Activated CD4-positive, alpha-beta T cell treated with anti-CD3 and anti-CD28 coated beads for 36 hours (primary cell): ENCODE measurements at regions not wholly inside any gene's neighbourhood (a gene's known extent, or its start where the extent isn't known, plus 50 kb on each side); places are given as distances from the start of the nearest gene placed in this dataset.

Experiments used
- ATAC-seq: fragments of 200-7000 bp; cut with Tn5 transposase; one replicate; pipeline ENCODE4 v1.10.0; 2021; ENCODE audit warnings: mild to moderate bottlenecking, moderate library complexity
- CTCF ChIA-PET: fragments of 350-600 bp; sonication (Branson Sonifier 250); formaldehyde crosslinking; loops from one replicate; lab custom pipeline; 2021; ENCODE audit warnings: antibody characterized with exemption; lab: Charles Lee
- POLR2A ChIA-PET: fragments of 350-600 bp; sonication (Branson Sonifier 250); formaldehyde crosslinking; loops from one replicate; lab custom pipeline; 2021; ENCODE audit warnings: antibody characterized with exemption, inconsistent platforms; lab: Charles Lee
- DNase-seq: peaks from one replicate; pipeline ENCODE4 v3.0.0-alpha.2; 2020
- H3K27ac Mint-ChIP-seq: one replicate; pipeline ENCODE4 v1.8.0; 2021; ENCODE audit warnings: mixed read lengths
- H3K27me3 Mint-ChIP-seq: one replicate; pipeline ENCODE4 v1.8.0; 2021; ENCODE audit warnings: mixed read lengths
- H3K36me3 Mint-ChIP-seq: one replicate; pipeline ENCODE4 v1.8.0; 2021; ENCODE audit warnings: low read depth, mixed read lengths
- H3K4me1 Mint-ChIP-seq: one replicate; pipeline ENCODE4 v1.8.0; 2021; ENCODE audit warnings: mixed read lengths
- H3K4me3 Mint-ChIP-seq: one replicate; pipeline ENCODE4 v1.8.0; 2021; ENCODE audit warnings: mild to moderate bottlenecking, moderate library complexity, mixed read lengths
- H3K9me3 Mint-ChIP-seq: one replicate; pipeline ENCODE4 v1.8.0; 2021; ENCODE audit warnings: low read depth, mixed read lengths
- intact Hi-C, 2 experiments: fragments of 100-400 bp; cut with DNase I in 1 of 2; cut with micrococcal nuclease in 1 of 2; formaldehyde crosslinking; loops; one replicate each; pipeline versions ENCODE4 v1.14.2 to v1.15.1; 2022 to 2024; cut with DNase I, micrococcal nuclease

GRCh38 chr5:17440766-17441165 is 57.3 kb upstream of the TAF11L2 start:
- H3K9me3 Mint-ChIP-seq = peaks cover 12% of the 10 kb centered on the region
- no peak for ATAC-seq
- no peaks in the 10 kb centered on the region for H3K36me3 Mint-ChIP-seq
- intact Hi-C loops = no loop called here
- H3K4me3 Mint-ChIP-seq = no peak overlapping the region
- DNase-seq = no peak
- CTCF ChIA-PET = no interaction called here
- no peaks in the 10 kb centered on the region for H3K27me3 Mint-ChIP-seq
- POLR2A ChIA-PET = no interaction called here
- no peak overlapping the region for H3K27ac Mint-ChIP-seq
- H3K4me1 Mint-ChIP-seq = peaks cover 3% of the 10 kb centered on the region

GRCh38 chr5:17441351-17441750 is 56.7 kb upstream of the TAF11L2 start:
- CTCF ChIA-PET = no interaction called here
- no peak overlapping the region for H3K4me3 Mint-ChIP-seq
- peaks cover 3% of the 10 kb centered on the region for H3K4me1 Mint-ChIP-seq

GRCh38 chr5:17443333-17444130 is 54.5 kb upstream of the TAF11L2 start:
- H3K4me1 Mint-ChIP-seq = no peaks in the 10 kb centered on the region

More at GRCh38 chr5:17441351-17441750, 56.7 kb upstream of the TAF11L2 start:
- POLR2A ChIA-PET = no interaction called here
- Mint-ChIP-seq H3K27ac (no peak overlapping the region), H3K27me3 (no peaks in the 10 kb centered on the region), H3K9me3 (peaks cover 12% of the 10 kb centered on the region), H3K36me3 (no peaks in the 10 kb centered on the region)
- DNase-seq = no peak
- ATAC-seq = no peak
- intact Hi-C loops = no loop called here

DNA sequence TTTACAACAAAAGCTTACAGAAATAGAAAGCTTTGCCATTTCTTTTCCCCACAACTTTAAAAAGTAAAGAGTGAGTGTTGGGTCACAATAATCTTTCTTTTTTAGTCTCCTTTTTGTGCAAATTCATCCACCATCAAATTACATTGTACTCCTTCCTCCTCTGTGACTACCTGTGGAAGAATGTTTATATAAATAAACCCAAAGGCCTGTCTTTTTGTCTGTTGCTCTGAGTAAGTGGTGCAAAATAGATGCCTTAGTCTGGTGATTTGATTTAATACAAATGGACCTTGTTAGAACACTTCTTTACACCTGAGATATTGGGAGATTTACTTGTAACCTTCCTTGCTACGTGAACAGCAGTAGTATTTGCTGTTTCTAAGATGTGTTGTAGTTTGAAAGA is 53.5 kb upstream of the TAF11L2 start:
- Mint-ChIP-seq H3K27ac (no peak overlapping the region), H3K4me1 (no peaks in the 10 kb centered on the region), H3K36me3 (no peaks in the 10 kb centered on the region), H3K4me3 (no peak overlapping the region), H3K27me3 (no peaks in the 10 kb centered on the region), H3K9me3 (peaks cover 16% of the 10 kb centered on the region)
- POLR2A ChIA-PET = no interaction called here
- ATAC-seq = no peak
- intact Hi-C loops = no loop called here
- no peak for DNase-seq
- CTCF ChIA-PET = no interaction called here

More at GRCh38 chr5:17443333-17444130, 54.5 kb upstream of the TAF11L2 start:
- no peaks in the 10 kb centered on the region for H3K27me3 Mint-ChIP-seq
- intact Hi-C loops = no loop called here
- ChIA-PET POLR2A (no interaction called here), CTCF (no interaction called here)
- H3K9me3 Mint-ChIP-seq = peaks cover 10% of the 10 kb centered on the region
- DNase-seq (no peak), ATAC-seq (no peak)
- H3K27ac Mint-ChIP-seq = no peak overlapping the region
- H3K4me3 Mint-ChIP-seq = no peak overlapping the region
- no peaks in the 10 kb centered on the region for H3K36me3 Mint-ChIP-seq

- H3K36me3 Mint-ChIP-seq = no peaks in the 10 kb centered on the region
- DNase-seq (no peak), ATAC-seq (no peak)
- intact Hi-C loops = no loop called here
- no peak overlapping the region for H3K27ac Mint-ChIP-seq
- H3K4me1 Mint-ChIP-seq = no peaks in the 10 kb centered on the region
- H3K4me3 Mint-ChIP-seq = no peak overlapping the region
- H3K27me3 Mint-ChIP-seq = no peaks in the 10 kb centered on the region
- peaks cover 12% of the 10 kb centered on the region for H3K9me3 Mint-ChIP-seq
- ChIA-PET CTCF (interaction anchor here (0.8 kb wide), 1 partner anchor 139 kb away, joined by 3 read pairs; no protein-coding TSS in a partner anchor), POLR2A (no interaction called here)
Measured at GRCh38 chr5:17445185-17445584, 52.8 kb upstream of the TAF11L2 start.
